Caco-2 (cell line): ENCODE measurements at regions not wholly inside any gene's neighbourhood (a gene's known extent, or its start where the extent isn't known, plus 50 kb on each side); places are given as distances from the start of the nearest gene placed in this dataset.

Experiments
- BruUV-seq: library from RNA; stranded (reverse); fragments of 400-500 nt; replicated peaks from 2 replicates; lab custom pipeline; 2021; lab: Mats Ljungman, UMichigan
- CTCF ChIA-PET: fragments of 300-600 bp; sonication (Branson Sonifier 250); formaldehyde crosslinking; loops from one replicate; lab custom pipeline; 2022; ENCODE audit warnings: antibody characterized with exemption; lab: Charles Lee
- POLR2A ChIA-PET: fragments of 300-600 bp; sonication (Branson Sonifier 250); formaldehyde crosslinking; loops from one replicate; lab custom pipeline; 2022; ENCODE audit warnings: antibody characterized with exemption; lab: Charles Lee
- DNase-seq, 2 experiments: peaks; one replicate each; pipeline versions ENCODE4 v3.0.0 to v3.0.0-alpha.2; 2020 to 2022
- H3K27me3 ChIP-seq: replicated peaks from 2 replicates; pipeline ENCODE4 v1.6.0; 2011; ENCODE audit warnings: low read length; ENCODE audit not compliant: control insufficient read depth, insufficient read depth
- H3K36me3 ChIP-seq: 2 replicates; pipeline ENCODE4 v1.5.1; 2011; ENCODE audit warnings: low read length; ENCODE audit not compliant: control insufficient read depth, insufficient read depth
- H3K4me1 ChIP-seq: fragments of 250-450 bp; sonication (Bioruptor Pico); 2 replicates; pipeline ENCODE4 v1.5.1; 2020; ENCODE audit warnings: mild to moderate bottlenecking
- H3K4me3 ChIP-seq: 2 replicates; pipeline ENCODE4 v1.5.1; 2011; ENCODE audit warnings: low read depth, mild to moderate bottlenecking, control low read depth, low read length
- H3K9me3 ChIP-seq: fragments of 250-450 bp; sonication (Bioruptor Pico); 2 replicates; pipeline ENCODE4 v1.5.1; 2020; ENCODE audit warnings: mild to moderate bottlenecking, moderate library complexity
- H3K27ac Mint-ChIP-seq: one replicate; pipeline ENCODE4 v1.8.0; 2022; ENCODE audit warnings: mixed read lengths; ENCODE audit not compliant: unreplicated experiment
- H3K27me3 Mint-ChIP-seq: one replicate; pipeline ENCODE4 v1.8.0; 2022; ENCODE audit warnings: mixed read lengths; ENCODE audit not compliant: insufficient read depth, unreplicated experiment
- H3K36me3 Mint-ChIP-seq: one replicate; pipeline ENCODE4 v1.8.0; 2022; ENCODE audit warnings: mild to moderate bottlenecking, mixed read lengths; ENCODE audit not compliant: insufficient read depth, unreplicated experiment
- H3K4me1 Mint-ChIP-seq: one replicate; pipeline ENCODE4 v1.8.0; 2022; ENCODE audit warnings: low read depth, mixed read lengths; ENCODE audit not compliant: unreplicated experiment
- H3K4me3 Mint-ChIP-seq: one replicate; pipeline ENCODE4 v1.8.0; 2022; ENCODE audit warnings: mild to moderate bottlenecking, moderate library complexity, mixed read lengths; ENCODE audit not compliant: unreplicated experiment
- H3K9me3 Mint-ChIP-seq: one replicate; pipeline ENCODE4 v1.8.0; 2022; ENCODE audit warnings: mixed read lengths; ENCODE audit not compliant: unreplicated experiment
- intact Hi-C: fragments of 100-400 bp; cut with micrococcal nuclease; formaldehyde crosslinking; loops from one replicate; pipeline ENCODE4 v1.10.0; 2022; ENCODE audit not compliant: unreplicated experiment
- TF ChIP-seq, protein P1 (sequence below), 2 experiments: fragments of 200-600 bp in 1 of 2; IDR thresholded peaks; 1 replicate in 1 of 2; 2 replicates in 1 of 2; pipeline versions ENCODE4 v1.5.1 to v1.8.0; 2011 to 2022; ENCODE audit warnings: antibody characterized with exemption in 1 of 2, control low read depth in 1 of 2, inconsistent platforms in 1 of 2, low read depth in 1 of 2, low read length in 1 of 2, mild to moderate bottlenecking in 1 of 2, moderate library complexity in 1 of 2; ENCODE audit not compliant: insufficient read depth in 1 of 2, severe bottlenecking in 1 of 2, unreplicated experiment in 1 of 2

DNA sequence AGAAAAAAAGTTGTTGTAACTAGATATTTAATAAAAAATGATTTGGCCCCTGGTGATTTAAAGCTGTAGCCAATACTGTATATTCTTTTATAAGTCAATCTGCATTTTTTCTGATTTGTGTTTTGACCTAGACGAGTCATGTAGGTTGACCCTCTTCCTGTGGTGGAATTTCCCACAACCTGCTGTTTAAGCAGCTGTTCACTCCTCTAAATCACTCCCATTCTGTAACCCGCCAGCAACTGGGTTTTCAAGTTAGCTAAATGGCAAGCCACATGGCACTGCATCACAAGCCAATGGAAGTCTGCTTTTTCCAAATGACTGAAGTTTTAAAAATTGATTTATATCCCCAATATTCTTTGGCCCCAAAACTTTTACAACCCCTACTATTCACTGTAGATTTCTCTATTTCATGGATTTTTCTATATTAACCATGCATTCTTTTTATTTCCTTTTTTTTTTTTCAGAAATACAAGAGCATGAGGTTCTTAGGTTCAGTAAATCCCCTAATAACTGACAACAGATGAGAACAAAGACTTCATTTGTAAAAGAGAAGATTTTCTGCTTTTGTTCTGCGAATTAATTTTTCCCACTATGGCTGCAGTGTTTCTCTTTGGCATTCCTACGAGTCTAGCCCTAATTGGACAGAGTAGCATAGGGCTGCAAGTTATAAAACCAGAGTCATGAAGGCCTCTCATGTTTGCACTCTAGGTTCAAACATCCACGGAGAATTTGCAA is 184.5 kb upstream of the TLE4 start:
- Mint-ChIP-seq H3K9me3 (no peaks in the 10 kb centered on the region), H3K27ac (no peak overlapping the region), H3K4me3 (no peak overlapping the region), H3K36me3 (no peaks in the 10 kb centered on the region), H3K27me3 (no peaks in the 10 kb centered on the region), H3K4me1 (no peaks in the 10 kb centered on the region)
- POLR2A ChIA-PET: no interaction called here
- Histone ChIP-seq H3K4me3 (no peak overlapping the region), H3K27me3 (no peaks in the 10 kb centered on the region), H3K36me3 (no peaks in the 10 kb centered on the region), H3K9me3 (no peaks in the 10 kb centered on the region), H3K4me1 (no peaks in the 10 kb centered on the region)
- no peak for DNase-seq
- BruUV-seq: no TSS peak
- intact Hi-C loops: no loop called here
- CTCF ChIA-PET: no interaction called here
- TF ChIP-seq, protein P1, sequence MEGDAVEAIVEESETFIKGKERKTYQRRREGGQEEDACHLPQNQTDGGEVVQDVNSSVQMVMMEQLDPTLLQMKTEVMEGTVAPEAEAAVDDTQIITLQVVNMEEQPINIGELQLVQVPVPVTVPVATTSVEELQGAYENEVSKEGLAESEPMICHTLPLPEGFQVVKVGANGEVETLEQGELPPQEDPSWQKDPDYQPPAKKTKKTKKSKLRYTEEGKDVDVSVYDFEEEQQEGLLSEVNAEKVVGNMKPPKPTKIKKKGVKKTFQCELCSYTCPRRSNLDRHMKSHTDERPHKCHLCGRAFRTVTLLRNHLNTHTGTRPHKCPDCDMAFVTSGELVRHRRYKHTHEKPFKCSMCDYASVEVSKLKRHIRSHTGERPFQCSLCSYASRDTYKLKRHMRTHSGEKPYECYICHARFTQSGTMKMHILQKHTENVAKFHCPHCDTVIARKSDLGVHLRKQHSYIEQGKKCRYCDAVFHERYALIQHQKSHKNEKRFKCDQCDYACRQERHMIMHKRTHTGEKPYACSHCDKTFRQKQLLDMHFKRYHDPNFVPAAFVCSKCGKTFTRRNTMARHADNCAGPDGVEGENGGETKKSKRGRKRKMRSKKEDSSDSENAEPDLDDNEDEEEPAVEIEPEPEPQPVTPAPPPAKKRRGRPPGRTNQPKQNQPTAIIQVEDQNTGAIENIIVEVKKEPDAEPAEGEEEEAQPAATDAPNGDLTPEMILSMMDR (IDR thresholded peaks at IDR 0.05; ENCODE audit: insufficient read depth in 1 of 2, low read depth in 1 of 2, low read length in 1 of 2, severe bottlenecking in 1 of 2, unreplicated experiment in 1 of 2): no peak

DNA sequence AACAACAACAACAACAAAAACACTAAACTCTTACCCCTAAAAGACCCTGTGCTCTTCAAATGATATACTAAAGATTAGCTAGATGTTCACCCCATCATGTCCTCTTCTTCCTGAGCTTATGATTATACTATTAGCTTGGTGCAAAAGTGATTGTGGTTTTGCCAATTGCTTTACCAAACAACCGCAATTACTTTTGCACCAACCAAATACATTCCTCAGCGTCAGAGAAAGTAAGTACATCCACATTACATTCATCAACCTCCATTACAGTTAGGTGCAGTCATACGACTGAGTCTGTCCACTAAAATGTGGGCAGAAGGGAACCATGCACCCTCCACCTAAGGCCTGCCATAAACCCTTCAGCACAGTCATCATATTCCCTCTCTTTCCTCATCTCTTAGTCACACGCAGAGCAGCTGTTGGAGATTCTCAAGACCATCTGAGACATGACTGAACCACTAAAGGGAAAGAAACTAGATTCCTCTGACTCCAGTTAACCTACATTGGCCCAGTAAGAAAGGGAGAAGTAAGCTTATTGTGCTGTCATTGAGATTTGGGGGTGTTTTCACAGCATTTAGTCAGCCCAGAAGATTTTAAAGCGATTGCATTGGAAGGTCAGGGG is 181.6 kb upstream of the TLE4 start:
- ChIA-PET POLR2A (no interaction called here), CTCF (no interaction called here)
- H3K27me3 Mint-ChIP-seq: no peaks in the 10 kb centered on the region
- H3K4me1 Mint-ChIP-seq: no peaks in the 10 kb centered on the region
- no peaks in the 10 kb centered on the region for H3K36me3 Mint-ChIP-seq
- intact Hi-C loops: no loop called here
- H3K4me3 ChIP-seq: no peak overlapping the region
- H3K36me3 ChIP-seq: no peaks in the 10 kb centered on the region
- no TSS peak for BruUV-seq
- no peaks in the 10 kb centered on the region for H3K27me3 ChIP-seq
- TF ChIP-seq, protein P1 (IDR thresholded peaks at IDR 0.05; ENCODE audit: insufficient read depth in 1 of 2, low read depth in 1 of 2, low read length in 1 of 2, severe bottlenecking in 1 of 2, unreplicated experiment in 1 of 2): no peak
- H3K4me3 Mint-ChIP-seq: no peak overlapping the region
- no peaks in the 10 kb centered on the region for H3K9me3 ChIP-seq
- no peak overlapping the region for H3K27ac Mint-ChIP-seq
- H3K9me3 Mint-ChIP-seq: no peaks in the 10 kb centered on the region
- DNase-seq: no peak
- no peaks in the 10 kb centered on the region for H3K4me1 ChIP-seq

DNA sequence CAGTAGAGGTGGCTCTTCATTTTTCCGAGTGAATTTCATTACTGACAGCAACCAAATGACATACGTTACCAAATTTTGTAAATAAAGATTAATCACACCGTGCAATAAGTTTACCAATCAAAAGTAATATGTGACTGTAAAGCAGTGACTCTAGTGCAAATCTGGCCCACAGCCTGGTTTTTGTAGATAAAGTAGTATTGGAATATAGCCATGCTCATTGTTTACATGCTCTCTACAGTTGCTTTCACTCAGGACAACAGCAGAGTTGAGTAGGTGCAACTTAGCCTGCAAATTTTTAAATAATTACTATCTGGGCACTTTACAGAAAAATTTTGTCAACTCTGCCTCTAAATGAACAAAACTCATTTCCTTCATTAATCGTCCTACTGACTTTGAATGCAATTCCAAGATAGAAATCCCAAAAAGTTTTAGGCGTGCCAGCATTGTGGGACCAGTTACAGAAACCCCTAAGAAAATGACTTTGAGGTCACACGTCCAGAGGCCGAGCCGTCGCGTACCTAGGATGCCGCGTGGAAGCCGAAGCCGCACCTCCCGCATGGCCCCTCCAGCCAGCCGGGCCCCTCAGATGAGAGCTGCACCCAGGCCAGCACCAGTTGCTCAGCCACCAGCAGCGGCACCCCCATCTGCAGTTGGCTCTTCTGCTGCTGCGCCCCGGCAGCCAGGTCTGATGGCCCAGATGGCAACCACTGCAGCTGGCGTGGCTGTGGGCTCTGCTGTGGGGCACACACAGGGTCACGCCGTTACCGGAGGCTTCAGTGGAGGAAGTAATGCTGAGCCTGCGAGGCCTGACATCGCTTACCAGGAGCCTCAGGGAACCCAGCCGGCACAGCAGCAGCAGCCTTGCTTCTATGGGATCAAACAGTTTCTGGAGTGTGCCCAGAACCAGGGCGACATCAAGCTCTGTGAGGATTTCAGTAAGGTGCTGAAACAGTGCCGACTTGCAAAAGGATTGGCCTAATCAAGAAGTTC is 180.7 kb upstream of the TLE4 start:
- no peak for DNase-seq
- H3K36me3 Mint-ChIP-seq: no peaks in the 10 kb centered on the region
- H3K4me1 Mint-ChIP-seq: no peaks in the 10 kb centered on the region
- Histone ChIP-seq H3K4me1 (no peaks in the 10 kb centered on the region), H3K36me3 (no peaks in the 10 kb centered on the region), H3K9me3 (no peaks in the 10 kb centered on the region), H3K27me3 (no peaks in the 10 kb centered on the region), H3K4me3 (no peak overlapping the region)
- ChIA-PET CTCF (no interaction called here), POLR2A (no interaction called here)
- TF ChIP-seq, protein P1 (IDR thresholded peaks at IDR 0.05; ENCODE audit: insufficient read depth in 1 of 2, low read depth in 1 of 2, low read length in 1 of 2, severe bottlenecking in 1 of 2, unreplicated experiment in 1 of 2): no peak
- no TSS peak for BruUV-seq
- H3K27me3 Mint-ChIP-seq: no peaks in the 10 kb centered on the region
- no peak overlapping the region for H3K4me3 Mint-ChIP-seq
- no peak overlapping the region for H3K27ac Mint-ChIP-seq
- H3K9me3 Mint-ChIP-seq: no peaks in the 10 kb centered on the region
- intact Hi-C loops: no loop called here
